ENCODE measurements at regions not wholly inside any gene's neighbourhood (a gene's known extent, or its start where the extent isn't known, plus 50 kb on each side); places are given as distances from the start of the nearest gene placed in this dataset.

DNA sequence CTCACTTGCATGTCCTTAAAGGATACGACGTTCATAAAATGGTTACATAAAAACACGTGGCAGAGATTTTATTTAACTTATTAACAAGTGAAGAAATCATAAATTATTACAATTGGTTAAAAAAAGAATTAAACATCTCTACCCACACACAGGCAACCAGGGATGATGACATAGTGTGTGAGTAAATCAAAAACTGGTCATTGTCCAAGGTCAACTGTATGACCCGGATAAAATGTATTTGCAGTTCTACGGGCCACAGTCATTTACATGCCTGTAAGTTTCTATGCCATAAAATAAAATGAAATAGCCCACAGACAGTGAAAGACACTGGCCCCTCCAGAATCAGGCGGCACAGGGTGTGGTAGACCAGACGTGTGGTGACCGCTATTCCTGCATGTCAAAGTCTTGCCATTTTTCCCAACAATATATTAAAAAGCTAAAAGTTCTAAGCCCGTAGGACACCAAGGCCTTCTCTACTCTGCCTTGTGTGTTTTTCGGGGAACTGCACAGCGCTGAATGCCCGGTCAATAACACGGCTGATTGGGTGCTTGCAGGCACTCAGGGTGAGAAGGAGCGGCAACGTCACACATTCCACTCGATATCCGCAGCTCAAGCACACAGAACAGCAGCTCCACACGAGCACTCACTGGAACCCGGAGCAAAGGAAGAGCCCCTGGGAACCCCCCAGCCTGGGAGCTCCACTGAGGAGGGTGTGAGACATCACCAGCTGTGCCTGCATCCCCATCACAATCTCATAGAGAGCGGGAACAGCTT lies 143.3 kb upstream of the PPP2R2D start:
- ChIA-PET POLR2A (ENCODE audit: low non-redundant PET) (no interaction called here), CTCF (no interaction called here)
- TF ChIP-seq, protein P1, sequence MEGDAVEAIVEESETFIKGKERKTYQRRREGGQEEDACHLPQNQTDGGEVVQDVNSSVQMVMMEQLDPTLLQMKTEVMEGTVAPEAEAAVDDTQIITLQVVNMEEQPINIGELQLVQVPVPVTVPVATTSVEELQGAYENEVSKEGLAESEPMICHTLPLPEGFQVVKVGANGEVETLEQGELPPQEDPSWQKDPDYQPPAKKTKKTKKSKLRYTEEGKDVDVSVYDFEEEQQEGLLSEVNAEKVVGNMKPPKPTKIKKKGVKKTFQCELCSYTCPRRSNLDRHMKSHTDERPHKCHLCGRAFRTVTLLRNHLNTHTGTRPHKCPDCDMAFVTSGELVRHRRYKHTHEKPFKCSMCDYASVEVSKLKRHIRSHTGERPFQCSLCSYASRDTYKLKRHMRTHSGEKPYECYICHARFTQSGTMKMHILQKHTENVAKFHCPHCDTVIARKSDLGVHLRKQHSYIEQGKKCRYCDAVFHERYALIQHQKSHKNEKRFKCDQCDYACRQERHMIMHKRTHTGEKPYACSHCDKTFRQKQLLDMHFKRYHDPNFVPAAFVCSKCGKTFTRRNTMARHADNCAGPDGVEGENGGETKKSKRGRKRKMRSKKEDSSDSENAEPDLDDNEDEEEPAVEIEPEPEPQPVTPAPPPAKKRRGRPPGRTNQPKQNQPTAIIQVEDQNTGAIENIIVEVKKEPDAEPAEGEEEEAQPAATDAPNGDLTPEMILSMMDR (conservative IDR thresholded peaks at IDR 0.05; ENCODE audit: low read depth) = no peak
- DNase-seq (ENCODE audit: low spot score) = no peak
- H3K27ac ChIP-seq = no peak overlapping the region

DNA sequence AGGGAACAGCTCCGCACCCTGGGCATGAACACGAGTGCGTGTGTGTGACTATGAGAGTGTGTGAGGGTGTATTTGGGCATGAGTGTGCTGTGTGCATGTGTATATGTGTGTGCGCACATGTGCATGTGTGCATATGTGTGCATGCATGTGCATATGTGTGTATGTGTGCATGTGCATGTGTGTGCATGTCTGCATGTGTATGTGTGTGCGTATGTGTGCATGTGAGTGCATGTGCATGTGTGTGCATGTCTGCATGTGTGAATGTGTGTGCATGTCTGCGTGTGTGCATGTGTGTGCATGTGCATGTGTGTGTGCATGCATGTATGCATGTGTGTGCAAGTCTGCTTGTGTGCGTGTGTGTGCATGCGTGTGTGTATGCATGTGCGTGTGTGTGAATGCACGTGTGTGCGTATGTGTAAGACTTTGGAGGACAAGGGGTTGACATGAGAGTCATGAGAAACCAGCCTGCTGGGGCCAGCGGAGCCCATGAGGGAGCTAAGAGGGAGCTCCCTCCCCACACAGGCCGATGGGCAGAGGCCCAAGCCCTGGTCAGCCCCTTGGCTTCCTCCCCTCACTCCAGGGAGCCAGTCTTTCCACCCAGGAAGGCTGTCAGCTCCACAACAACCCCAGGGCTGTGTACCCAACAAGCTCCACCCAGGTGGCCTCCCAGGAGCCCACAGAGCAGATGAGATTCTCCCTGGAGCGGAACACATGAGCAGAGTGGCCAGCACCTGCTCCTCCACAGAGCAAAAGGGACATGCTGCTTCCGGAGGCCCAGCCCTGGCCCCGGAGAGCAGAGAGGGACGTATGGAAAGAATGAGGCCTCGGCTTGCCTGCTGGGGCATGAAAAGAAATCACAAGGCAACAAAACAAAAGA lies 142.5 kb upstream of the PPP2R2D start:
- no peak for DNase-seq (ENCODE audit: low spot score)
- TF ChIP-seq, protein P1 (conservative IDR thresholded peaks at IDR 0.05; ENCODE audit: low read depth) = no peak
- no peak overlapping the region for H3K27ac ChIP-seq
- POLR2A ChIA-PET (ENCODE audit: low non-redundant PET) = no interaction called here
- CTCF ChIA-PET = interaction anchor here (0.6 kb wide), 1 partner anchor 331 kb away, joined by 5 read pairs; no protein-coding TSS in a partner anchor

DNA sequence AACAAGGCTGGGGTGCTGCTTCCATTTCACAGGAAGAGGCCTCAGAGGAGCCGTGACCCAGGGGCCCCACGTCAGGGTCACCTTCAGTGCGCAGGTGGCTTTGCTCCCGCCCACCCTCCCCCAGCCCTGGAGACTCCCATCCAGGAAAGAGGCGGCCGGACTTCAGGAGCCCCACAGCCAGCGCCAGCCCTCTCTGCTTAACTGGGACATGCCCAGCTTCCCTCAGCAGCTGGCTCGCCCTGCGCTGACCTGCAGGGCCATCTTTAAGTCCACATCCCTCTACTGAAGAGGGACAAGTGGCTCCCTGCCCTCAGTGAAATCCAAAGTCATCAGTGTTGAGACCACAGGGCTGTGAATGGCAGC lies 141.9 kb upstream of the PPP2R2D start:
- POLR2A ChIA-PET (ENCODE audit: low non-redundant PET) = no interaction called here
- CTCF ChIA-PET = interaction anchor here (0.6 kb wide), 1 partner anchor 332 kb away, joined by 5 read pairs; no protein-coding TSS in a partner anchor
- no peak overlapping the region for H3K27ac ChIP-seq
- TF ChIP-seq, protein P1 (conservative IDR thresholded peaks at IDR 0.05; ENCODE audit: low read depth) = no peak
- DNase-seq (ENCODE audit: low spot score) = no peak

DNA sequence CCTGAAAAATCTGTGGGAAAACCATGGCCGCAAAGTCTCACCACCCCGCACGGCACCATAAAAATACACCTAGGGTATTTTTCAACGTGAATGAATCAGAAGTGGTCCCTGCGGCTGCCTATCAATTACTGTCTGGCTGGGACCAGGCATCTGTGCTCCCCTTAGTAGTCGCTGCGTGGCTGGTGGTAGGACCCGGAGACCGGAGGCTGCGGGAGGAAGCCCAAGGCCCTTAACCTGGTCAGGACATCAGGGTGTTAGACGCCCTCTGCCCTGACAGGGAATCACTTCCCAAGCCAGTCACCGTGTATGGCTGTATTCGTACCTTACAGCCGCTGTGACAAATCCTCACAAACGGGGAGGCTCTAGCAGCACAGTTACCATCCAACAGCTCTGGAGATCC lies 141.5 kb upstream of the PPP2R2D start:
- CTCF ChIA-PET = no interaction called here
- DNase-seq (ENCODE audit: low spot score) = no peak
- no peak overlapping the region for H3K27ac ChIP-seq
- TF ChIP-seq, protein P1 (conservative IDR thresholded peaks at IDR 0.05; ENCODE audit: low read depth) = no peak
- POLR2A ChIA-PET (ENCODE audit: low non-redundant PET) = no interaction called here

DNA sequence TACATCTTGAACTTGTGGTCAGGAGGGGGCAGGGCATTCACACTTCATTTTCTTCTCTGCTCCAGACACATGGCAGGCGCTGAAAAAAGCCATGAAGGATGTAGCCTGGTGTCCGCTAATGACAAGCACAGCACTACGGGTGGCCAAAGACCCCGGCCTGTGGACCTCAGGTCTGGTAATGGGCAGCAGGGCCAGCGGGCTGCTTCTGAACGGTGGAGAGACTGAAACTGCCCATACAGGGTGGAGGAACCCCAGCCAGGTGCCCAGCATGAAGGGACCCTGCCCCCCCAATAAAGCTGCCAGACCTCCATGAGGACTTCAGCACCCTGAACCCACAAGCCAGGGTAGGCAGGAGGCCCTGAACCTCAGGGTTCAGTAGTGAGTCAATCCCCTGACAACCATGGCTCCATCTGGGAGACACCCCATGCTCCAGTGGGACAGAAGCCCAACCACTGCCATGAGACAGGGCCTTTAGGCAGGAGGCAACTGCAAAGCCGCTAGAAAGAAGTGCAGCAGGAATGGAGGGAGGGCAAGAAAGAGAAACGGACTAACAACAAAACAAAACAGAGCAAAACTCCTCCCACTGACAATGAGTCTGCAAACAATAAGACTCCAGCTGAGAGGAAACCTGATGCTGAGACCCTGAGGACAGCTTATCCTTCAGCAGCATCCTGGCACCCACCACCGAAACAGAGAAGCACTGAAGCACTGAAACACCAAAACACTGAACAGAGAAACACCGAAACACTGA lies 140.2 kb upstream of the PPP2R2D start:
- TF ChIP-seq, protein P1 (conservative IDR thresholded peaks at IDR 0.05; ENCODE audit: low read depth) = no peak
- no peak overlapping the region for H3K27ac ChIP-seq
- CTCF ChIA-PET = no interaction called here
- no peak for DNase-seq (ENCODE audit: low spot score)
- POLR2A ChIA-PET (ENCODE audit: low non-redundant PET) = no interaction called here
